OCI-M2 (cell line): ENCODE measurements at regions not wholly inside any gene's neighbourhood (a gene's known extent, or its start where the extent isn't known, plus 50 kb on each side); places are given as distances from the start of the nearest gene placed in this dataset.
"Not testable (repeated sequence)": the region's sequence is repeated elsewhere in the genome, so short reads cannot be mapped to it uniquely, and the experiment has no call there.

Source experiments
- DNase-seq: peaks from one replicate; lab custom pipeline; 2025; ENCODE audit not compliant: unreplicated experiment; lab: John Stamatoyannopoulos, UW

DNA sequence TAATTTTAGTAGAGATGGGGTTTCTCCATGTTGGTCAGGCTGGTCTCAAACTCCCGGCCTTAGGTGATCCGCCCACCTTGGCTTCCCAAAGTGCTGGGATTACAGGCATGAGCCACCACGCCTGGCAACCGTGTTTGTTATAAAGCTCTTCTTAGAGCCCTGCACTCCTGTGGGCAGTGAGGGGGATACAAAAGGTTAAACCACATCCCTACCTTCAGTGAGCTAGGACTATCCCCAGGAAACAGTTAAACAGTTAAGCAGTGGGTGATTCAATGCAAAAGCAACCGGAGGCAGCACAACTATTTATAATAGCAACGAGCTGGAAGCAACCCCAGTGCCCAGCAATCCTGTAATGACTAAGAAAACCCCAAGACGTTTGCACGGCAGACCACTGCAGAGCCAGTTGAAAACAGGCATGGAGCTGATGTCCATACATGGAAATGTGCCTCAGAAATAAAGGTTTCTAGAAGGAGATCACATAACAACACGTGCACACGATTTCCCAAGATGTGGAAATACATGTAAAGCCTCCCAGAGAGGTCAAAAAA, 107.2 kb upstream of the LYZL2 start:
- no peak for DNase-seq

- no peak for DNase-seq
Observed at GRCh38 chr10:30734901-30735300, 105.3 kb upstream of the LYZL2 start.

DNA sequence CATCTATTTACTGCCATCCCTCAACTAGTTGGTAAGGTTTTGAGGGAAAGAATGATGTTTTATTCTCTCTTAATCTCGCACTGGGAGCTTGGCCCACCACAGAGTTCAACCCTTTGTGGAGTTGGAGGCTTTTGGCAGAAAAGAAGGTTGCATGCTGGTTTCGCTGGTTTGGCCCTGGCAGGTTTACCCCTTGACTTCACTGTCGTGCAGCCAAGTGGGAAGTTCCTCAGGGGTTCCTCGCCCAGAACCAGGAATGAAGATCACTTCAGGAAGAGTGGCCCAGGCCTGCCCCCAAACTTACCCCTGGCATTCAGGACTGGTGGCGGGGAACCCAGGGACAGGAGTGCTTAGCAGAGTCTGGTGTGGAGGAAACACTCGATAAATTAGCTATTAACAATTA, 103.1 kb upstream of the LYZL2 start:
- DNase-seq = no peak

DNA sequence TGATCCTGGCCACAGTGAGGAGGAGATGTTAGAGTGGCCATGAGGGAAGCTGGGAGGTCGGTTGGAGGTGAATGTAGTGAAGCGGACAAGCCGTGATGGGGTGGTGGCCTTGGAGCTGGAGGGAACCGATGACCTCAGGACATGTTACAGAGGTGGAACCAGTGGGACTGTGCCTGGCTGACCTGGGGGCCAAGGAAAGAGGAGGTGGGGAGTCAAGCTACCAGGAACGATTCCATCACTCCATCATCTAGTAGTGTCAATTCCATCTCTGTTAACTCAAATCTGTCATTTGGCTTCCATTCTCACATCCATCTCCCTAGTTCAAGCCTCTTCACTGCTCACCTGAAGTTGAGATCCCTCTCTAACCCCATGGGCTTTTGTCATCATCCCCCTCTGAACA, 102.4 kb upstream of the LYZL2 start:
- no peak for DNase-seq

DNA sequence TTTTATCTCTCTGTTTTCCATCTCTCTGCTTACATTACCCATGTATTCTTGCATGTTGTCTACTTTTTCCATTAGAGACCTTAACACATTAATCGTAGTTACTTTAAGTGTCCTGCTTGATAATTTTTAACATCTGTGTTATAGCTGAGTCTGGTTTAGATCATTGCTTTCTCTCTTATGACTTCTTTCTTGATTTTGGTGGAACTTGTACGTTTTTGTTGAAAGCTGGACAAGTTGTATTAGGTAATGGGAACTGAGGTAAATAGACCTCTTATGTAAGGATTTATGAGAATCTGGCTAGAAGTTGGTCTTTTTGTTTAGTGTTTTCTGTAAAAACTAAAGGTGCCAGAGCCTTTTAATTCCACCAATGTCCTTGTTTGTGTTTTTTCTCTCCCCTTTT, 100.8 kb upstream of the LYZL2 start:
- DNase-seq = no peak

- no peak for DNase-seq
Observed at GRCh38 chr10:30728766-30729165, 99.2 kb upstream of the LYZL2 start.

- DNase-seq = no peak
Observed at GRCh38 chr10:30728127-30728526, 98.6 kb upstream of the LYZL2 start.

GRCh38 chr10:30727524-30727923, 98.0 kb upstream of the LYZL2 start:
- no peak for DNase-seq

- DNase-seq = not testable (repeated sequence)
Observed at GRCh38 chr10:30726783-30727414, 97.3 kb upstream of the LYZL2 start.

DNA sequence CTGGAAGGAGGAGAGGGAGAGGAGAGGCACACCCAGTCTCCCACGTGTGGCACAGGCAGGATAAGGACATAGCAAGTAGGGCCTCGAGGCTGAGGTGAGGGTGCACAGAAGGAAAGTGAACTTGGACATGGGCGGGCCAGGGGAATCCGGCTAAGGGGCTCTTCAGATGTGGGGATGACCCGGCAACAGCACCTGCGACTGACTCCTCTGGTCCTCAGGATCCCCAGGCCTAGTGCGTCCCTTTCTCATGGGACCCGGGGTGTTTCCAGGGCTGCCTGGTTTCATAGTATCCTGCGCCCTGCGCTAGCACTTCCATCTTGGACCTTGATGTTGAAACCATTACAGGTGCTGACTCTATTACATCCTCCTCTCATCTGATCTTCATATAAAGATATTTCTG, 96.1 kb upstream of the LYZL2 start:
- no peak for DNase-seq

GRCh38 chr10:30724296-30724695, 94.7 kb upstream of the LYZL2 start:
- no peak for DNase-seq

DNA sequence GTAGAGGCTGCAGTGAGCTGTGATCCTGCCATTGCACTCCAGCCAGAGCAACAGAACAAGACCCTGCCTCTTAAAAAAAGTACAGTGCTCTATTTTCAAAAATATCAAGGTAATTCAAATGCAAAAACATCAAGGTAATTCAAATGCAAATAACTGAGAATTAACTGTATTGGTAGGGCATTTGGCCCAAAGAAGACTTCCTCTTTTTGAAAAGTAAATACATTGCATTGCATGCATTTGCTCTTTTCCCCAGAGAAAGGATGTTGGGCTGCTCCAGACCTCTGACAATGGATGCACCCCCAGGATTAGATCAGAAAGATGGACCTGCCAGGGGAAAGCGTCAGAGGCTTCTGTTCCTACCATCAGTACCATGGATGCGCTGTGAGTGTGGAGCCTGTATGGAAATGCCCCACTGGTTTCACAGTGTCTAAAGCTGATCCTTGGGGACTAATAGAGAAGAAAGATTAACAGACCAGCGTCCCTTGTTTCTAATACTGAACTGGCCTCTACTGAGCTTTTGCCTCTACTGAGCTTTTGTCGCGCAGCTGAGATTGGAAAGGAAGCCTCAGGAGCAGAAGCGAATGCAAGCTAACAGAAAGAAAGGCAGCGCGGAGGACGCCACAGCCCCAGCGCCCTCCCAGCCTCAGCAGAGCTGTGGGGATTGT, 93.5 kb upstream of the LYZL2 start:
- no peak for DNase-seq

- no peak for DNase-seq
Observed at GRCh38 chr10:30719832-30720231, 90.3 kb upstream of the LYZL2 start.

GRCh38 chr10:30709700-30710358, 80.3 kb upstream of the LYZL2 start:
- DNase-seq = no peak

DNA sequence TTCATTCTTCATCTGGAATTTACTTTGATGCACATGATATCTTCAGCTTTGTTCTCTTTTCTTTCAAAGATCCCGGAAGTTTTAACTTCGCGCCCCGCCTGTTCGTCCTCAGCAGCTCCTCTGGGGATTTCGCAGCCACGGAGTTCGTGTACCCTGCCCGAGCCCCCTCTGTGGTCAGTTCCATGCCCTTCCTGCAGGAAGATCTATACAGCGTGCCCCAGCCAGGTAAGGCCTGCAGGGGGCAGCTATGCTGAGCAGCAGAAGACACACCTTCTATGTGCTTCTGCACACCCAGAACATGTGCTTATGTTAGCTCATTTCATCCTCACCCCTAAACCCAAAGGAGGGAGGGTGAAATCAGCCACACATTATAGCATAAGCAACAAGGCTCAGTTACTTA, 79.7 kb upstream of the LYZL2 start:
- no peak for DNase-seq

DNA sequence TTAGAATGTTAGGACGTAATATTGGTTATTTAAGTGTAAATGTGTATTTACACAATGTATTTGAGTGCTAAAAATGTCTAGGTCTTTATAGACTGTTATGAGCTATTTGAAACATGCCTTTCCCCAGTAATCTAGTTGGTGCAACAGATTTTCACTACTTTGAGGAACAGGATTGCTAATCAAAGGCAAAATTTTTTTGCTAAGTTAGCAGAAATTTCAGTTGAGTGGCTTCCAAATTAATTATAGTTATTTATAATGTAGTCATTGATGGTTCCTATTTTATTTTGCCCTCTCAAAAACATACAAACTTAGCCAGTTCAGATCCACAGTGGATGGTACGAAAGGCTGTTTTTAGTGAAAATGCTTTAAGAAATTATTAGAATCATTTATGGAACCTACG, 78.7 kb upstream of the LYZL2 start:
- no peak for DNase-seq

GRCh38 chr10:30706189-30706588, 76.6 kb upstream of the LYZL2 start:
- not testable (repeated sequence) for DNase-seq

- DNase-seq = no peak
Observed at GRCh38 chr10:30705625-30706149, 76.1 kb upstream of the LYZL2 start.

GRCh38 chr10:30705101-30705624, 75.6 kb upstream of the LYZL2 start:
- DNase-seq = no peak

- not testable (repeated sequence) for DNase-seq
Observed at GRCh38 chr10:30704601-30705100, 75.1 kb upstream of the LYZL2 start.

DNA sequence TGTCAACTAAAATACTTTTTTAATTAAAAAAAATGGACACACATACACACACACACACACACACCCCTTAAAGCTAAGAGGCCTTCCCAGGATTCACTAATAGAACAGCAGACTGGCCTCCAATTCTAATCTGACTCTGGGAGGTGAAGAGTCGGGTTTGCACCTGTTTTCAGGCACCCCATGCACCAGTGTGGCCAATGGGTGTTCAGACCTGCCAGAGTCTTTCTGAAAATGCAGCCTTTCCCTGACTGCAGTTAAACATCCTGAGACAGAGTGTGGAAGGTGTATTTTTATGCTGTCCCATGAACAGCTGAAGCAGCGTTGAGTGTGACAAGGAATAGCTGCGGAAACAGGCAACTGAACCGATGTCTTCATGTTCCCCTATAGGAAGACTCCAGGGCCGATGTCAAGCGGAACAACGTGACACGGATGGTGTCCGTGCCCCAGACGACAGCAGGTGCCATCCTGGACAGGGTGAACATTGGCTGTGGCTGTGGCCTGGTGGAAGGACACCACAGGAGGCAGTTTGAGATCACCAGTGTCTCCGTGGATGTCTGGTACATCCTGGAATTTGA, 74.6 kb upstream of the LYZL2 start:
- DNase-seq = no peak
